CD4-positive, CD25-positive, alpha-beta regulatory T cell (primary cell): ENCODE measurements at regions not wholly inside any gene's neighbourhood (a gene's known extent, or its start where the extent isn't known, plus 50 kb on each side); places are given as distances from the start of the nearest gene placed in this dataset.

Experiments used
- ATAC-seq, 2 donors: fragments of 150-1000 bp; cut with Tn5 transposase; one replicate each; pipeline ENCODE4 v1.10.0; 2021; ENCODE audit warnings: low read depth in 2 of 2, moderate number of reproducible peaks in 2 of 2, moderate library complexity in 1 of 2
- DNase-seq, 3 donors: peaks; one replicate each; pipeline versions ENCODE4 v3.0.0 to v3.0.0-alpha.2; 2012 to 2022; ENCODE audit warnings: mixed read lengths in 1 of 3
- H3K27ac ChIP-seq: one replicate; pipeline ENCODE4 v1.7.0; 2013; ENCODE audit warnings: mild to moderate bottlenecking, low read length; ENCODE audit not compliant: insufficient read depth, poor library complexity, severe bottlenecking
- H3K27me3 ChIP-seq: one replicate; pipeline ENCODE4 v1.7.0; 2013; ENCODE audit warnings: low read length; ENCODE audit not compliant: control insufficient read depth, insufficient read depth
- H3K36me3 ChIP-seq: one replicate; pipeline ENCODE4 v1.7.0; 2013; ENCODE audit warnings: mild to moderate bottlenecking, low read length, moderate library complexity; ENCODE audit not compliant: control insufficient read depth, insufficient read depth
- H3K4me1 ChIP-seq: 2 replicates; pipeline ENCODE4 v1.7.0; 2013; ENCODE audit warnings: mild to moderate bottlenecking, low read length; ENCODE audit not compliant: insufficient read depth, control insufficient read depth, poor library complexity, severe bottlenecking
- H3K4me3 ChIP-seq: one replicate; pipeline ENCODE4 v1.7.0; 2013; ENCODE audit warnings: low read depth, mild to moderate bottlenecking, low read length, moderate library complexity
- H3K9me3 ChIP-seq, 2 experiments: 1 replicate in 1 of 2; 2 replicates in 1 of 2; pipeline ENCODE4 v1.7.0; 2013; ENCODE audit warnings: low read length in 2 of 2, mild to moderate bottlenecking in 1 of 2, moderate library complexity in 1 of 2; ENCODE audit not compliant: control insufficient read depth in 2 of 2
- H3K27ac Mint-ChIP-seq, 3 donors: one replicate each; pipeline ENCODE4 v1.8.0; 2020 to 2022; ENCODE audit warnings: mild to moderate bottlenecking in 3 of 3, mixed read lengths in 3 of 3, moderate library complexity in 2 of 3
- H3K27me3 Mint-ChIP-seq: one replicate; pipeline ENCODE4 v1.8.0; 2022; ENCODE audit warnings: mild to moderate bottlenecking, mixed read lengths
- H3K36me3 Mint-ChIP-seq: one replicate; pipeline ENCODE4 v1.8.0; 2020; ENCODE audit warnings: mixed read lengths
- H3K4me1 Mint-ChIP-seq, 4 donors: one replicate each; pipeline ENCODE4 v1.8.0; 2020 to 2022; ENCODE audit warnings: mixed read lengths in 4 of 4, mild to moderate bottlenecking in 1 of 4
- H3K4me3 Mint-ChIP-seq, 4 donors: one replicate each; pipeline ENCODE4 v1.8.0; 2020 to 2022; ENCODE audit warnings: mild to moderate bottlenecking in 4 of 4, mixed read lengths in 4 of 4, moderate library complexity in 3 of 4
- H3K9me3 Mint-ChIP-seq, 7 donors: one replicate each; pipeline ENCODE4 v1.8.0; 2020 to 2022; ENCODE audit warnings: mixed read lengths in 7 of 7, mild to moderate bottlenecking in 3 of 7, moderate library complexity in 2 of 7

- H3K27ac Mint-ChIP-seq, result no peak overlapping the region
- H3K9me3 Mint-ChIP-seq, result peaks cover 0 to 4% (median 0%) of the 10 kb centered on the region in 7 donors
- H3K4me1 ChIP-seq, result no peaks in the 10 kb centered on the region
- H3K27ac ChIP-seq, result no peak overlapping the region
- DNase-seq (no peak), ATAC-seq (no peak)
- no peaks in the 10 kb centered on the region for H3K4me1 Mint-ChIP-seq
- H3K27me3 Mint-ChIP-seq, result no peaks in the 10 kb centered on the region
- H3K9me3 ChIP-seq, result no peaks in the 10 kb centered on the region
- H3K4me3 Mint-ChIP-seq, result no peak overlapping the region
- no peak overlapping the region for H3K4me3 ChIP-seq
- H3K36me3 Mint-ChIP-seq, result no peaks in the 10 kb centered on the region
- no peaks in the 10 kb centered on the region for H3K36me3 ChIP-seq
- no peaks in the 10 kb centered on the region for H3K27me3 ChIP-seq
Observed at GRCh38 chrX:20654596-20655106, 387.9 kb upstream of the RPS6KA3 start.

- Mint-ChIP-seq H3K9me3 (peaks cover 0 to 2% (median 0%) of the 10 kb centered on the region in 7 donors), H3K27ac (no peak overlapping the region), H3K27me3 (no peaks in the 10 kb centered on the region), H3K4me3 (no peak overlapping the region), H3K4me1 (no peaks in the 10 kb centered on the region), H3K36me3 (no peaks in the 10 kb centered on the region)
- no peaks in the 10 kb centered on the region for H3K4me1 ChIP-seq
- no peak overlapping the region for H3K27ac ChIP-seq
- H3K9me3 ChIP-seq, result no peaks in the 10 kb centered on the region
- no peak for DNase-seq
- H3K36me3 ChIP-seq, result no peaks in the 10 kb centered on the region
- ATAC-seq, result no peak
- H3K27me3 ChIP-seq, result no peaks in the 10 kb centered on the region
- H3K4me3 ChIP-seq, result no peak overlapping the region
Observed at GRCh38 chrX:20653070-20653469, 386.4 kb upstream of the RPS6KA3 start.

DNA sequence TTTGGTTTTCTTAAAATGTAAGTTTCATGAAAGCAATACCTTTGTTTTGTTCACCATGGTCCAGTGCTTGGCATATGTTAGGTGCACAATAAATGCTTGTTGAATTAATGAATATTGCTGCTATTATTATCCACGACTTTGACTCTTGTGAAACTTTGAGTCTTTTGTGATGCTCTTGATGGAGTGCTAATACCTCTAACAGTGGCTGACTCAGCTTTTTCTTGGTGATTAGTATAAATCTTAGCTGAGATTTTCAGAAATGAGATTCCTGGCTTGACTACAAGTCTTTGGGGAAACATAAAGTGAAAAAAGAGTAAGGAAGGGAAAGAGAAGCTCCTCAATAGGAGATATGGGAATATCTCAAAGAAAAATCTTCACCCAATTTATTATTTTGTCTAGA lies 375.2 kb upstream of the RPS6KA3 start:
- Mint-ChIP-seq H3K4me1 (no peaks in the 10 kb centered on the region), H3K9me3 (peaks cover 0 to 6% (median 0%) of the 10 kb centered on the region in 7 donors), H3K36me3 (no peaks in the 10 kb centered on the region), H3K27me3 (peaks cover 5% of the 10 kb centered on the region), H3K4me3 (no peak overlapping the region), H3K27ac (no peak overlapping the region)
- DNase-seq, result no peak
- H3K4me3 ChIP-seq, result no peak overlapping the region
- H3K36me3 ChIP-seq, result no peaks in the 10 kb centered on the region
- no peaks in the 10 kb centered on the region for H3K27me3 ChIP-seq
- H3K9me3 ChIP-seq, result no peaks in the 10 kb centered on the region
- H3K4me1 ChIP-seq, result no peaks in the 10 kb centered on the region
- no peak for ATAC-seq
- H3K27ac ChIP-seq, result no peak overlapping the region

DNA sequence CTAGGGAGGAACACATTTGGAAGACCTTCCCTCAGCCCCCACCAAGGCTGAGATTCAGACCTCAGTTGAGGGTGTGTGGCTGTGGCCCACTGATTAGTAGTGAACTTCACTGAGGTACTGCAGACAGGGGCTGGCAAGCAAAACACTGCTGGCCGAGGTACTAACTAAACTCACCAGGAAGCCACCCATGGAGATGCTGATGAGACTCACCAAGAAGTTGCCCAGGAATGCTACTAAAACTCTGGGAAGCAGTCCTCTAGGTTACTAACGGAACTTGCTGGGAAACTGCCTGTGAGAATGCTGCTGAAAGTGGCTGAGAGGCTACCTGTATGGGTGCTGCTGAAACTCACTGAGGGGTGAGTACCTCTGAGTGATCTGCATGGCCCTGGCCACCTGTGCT lies 372.4 kb upstream of the RPS6KA3 start:
- H3K4me1 Mint-ChIP-seq, result no peaks in the 10 kb centered on the region
- peaks cover 0 to 6% (median 0%) of the 10 kb centered on the region in 7 donors for H3K9me3 Mint-ChIP-seq
- H3K4me1 ChIP-seq, result no peaks in the 10 kb centered on the region
- H3K9me3 ChIP-seq, result no peaks in the 10 kb centered on the region
- DNase-seq (no peak), ATAC-seq (no peak)
- H3K27ac ChIP-seq, result no peak overlapping the region
- H3K4me3 Mint-ChIP-seq, result no peak overlapping the region
- no peaks in the 10 kb centered on the region for H3K36me3 Mint-ChIP-seq
- no peaks in the 10 kb centered on the region for H3K27me3 ChIP-seq
- no peak overlapping the region for H3K4me3 ChIP-seq
- H3K27ac Mint-ChIP-seq, result no peak overlapping the region
- no peaks in the 10 kb centered on the region for H3K36me3 ChIP-seq
- H3K27me3 Mint-ChIP-seq, result peaks cover 5% of the 10 kb centered on the region

GRCh38 chrX:20637351-20637750 lies 370.6 kb upstream of the RPS6KA3 start:
- H3K27ac ChIP-seq, result no peak overlapping the region
- peaks cover 0 to 6% (median 0%) of the 10 kb centered on the region in 7 donors for H3K9me3 Mint-ChIP-seq
- no peak overlapping the region for H3K4me3 ChIP-seq
- no peaks in the 10 kb centered on the region for H3K4me1 ChIP-seq
- DNase-seq (no peak), ATAC-seq (no peak)
- no peaks in the 10 kb centered on the region for H3K36me3 Mint-ChIP-seq
- H3K4me1 Mint-ChIP-seq, result no peaks in the 10 kb centered on the region
- no peaks in the 10 kb centered on the region for H3K27me3 ChIP-seq
- H3K27me3 Mint-ChIP-seq, result peaks cover 5% of the 10 kb centered on the region
- no peak overlapping the region for H3K4me3 Mint-ChIP-seq
- H3K9me3 ChIP-seq, result no peaks in the 10 kb centered on the region
- no peaks in the 10 kb centered on the region for H3K36me3 ChIP-seq
- no peak overlapping the region for H3K27ac Mint-ChIP-seq

DNA sequence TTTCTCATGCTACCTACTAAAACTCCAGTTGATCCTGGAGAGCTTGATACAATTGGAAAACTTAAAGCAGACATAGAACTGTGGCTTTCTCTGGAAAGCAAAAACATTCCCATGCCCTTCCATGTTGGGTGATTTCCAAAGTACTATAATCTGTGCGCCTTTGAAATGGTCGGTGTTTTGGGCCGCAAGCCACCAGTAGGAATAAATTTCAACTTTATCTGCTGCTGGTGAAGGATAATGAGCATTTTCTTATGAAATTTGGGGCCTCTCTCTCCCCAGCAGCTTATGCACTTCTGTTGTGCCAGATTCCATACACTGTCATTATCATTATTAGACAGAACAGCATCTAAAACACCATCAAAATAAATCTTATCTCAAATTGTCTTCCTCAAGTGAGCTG lies 366.7 kb upstream of the RPS6KA3 start:
- ATAC-seq (no peak), DNase-seq (no peak)
- Histone ChIP-seq H3K27ac (no peak overlapping the region), H3K4me3 (no peak overlapping the region), H3K4me1 (no peaks in the 10 kb centered on the region), H3K36me3 (no peaks in the 10 kb centered on the region), H3K27me3 (no peaks in the 10 kb centered on the region), H3K9me3 (no peaks in the 10 kb centered on the region)
- no peaks in the 10 kb centered on the region for H3K27me3 Mint-ChIP-seq
- peaks cover 0 to 5% (median 0%) of the 10 kb centered on the region in 7 donors for H3K9me3 Mint-ChIP-seq
- no peak overlapping the region for H3K27ac Mint-ChIP-seq
- H3K4me1 Mint-ChIP-seq, result no peaks in the 10 kb centered on the region
- no peaks in the 10 kb centered on the region for H3K36me3 Mint-ChIP-seq
- H3K4me3 Mint-ChIP-seq, result no peak overlapping the region

GRCh38 chrX:20623448-20623847 lies 356.7 kb upstream of the RPS6KA3 start:
- Histone ChIP-seq H3K4me3 (no peak overlapping the region), H3K27ac (no peak overlapping the region), H3K4me1 (no peaks in the 10 kb centered on the region), H3K36me3 (no peaks in the 10 kb centered on the region), H3K9me3 (no peaks in the 10 kb centered on the region), H3K27me3 (no peaks in the 10 kb centered on the region)
- ATAC-seq, result no peak
- no peak overlapping the region for H3K27ac Mint-ChIP-seq
- DNase-seq, result no peak
- no peak overlapping the region for H3K4me3 Mint-ChIP-seq
- peaks cover 5% of the 10 kb centered on the region for H3K27me3 Mint-ChIP-seq
- H3K9me3 Mint-ChIP-seq, result peaks cover 0 to 1% (median 0%) of the 10 kb centered on the region in 7 donors
- H3K36me3 Mint-ChIP-seq, result no peaks in the 10 kb centered on the region
- no peaks in the 10 kb centered on the region for H3K4me1 Mint-ChIP-seq

DNA sequence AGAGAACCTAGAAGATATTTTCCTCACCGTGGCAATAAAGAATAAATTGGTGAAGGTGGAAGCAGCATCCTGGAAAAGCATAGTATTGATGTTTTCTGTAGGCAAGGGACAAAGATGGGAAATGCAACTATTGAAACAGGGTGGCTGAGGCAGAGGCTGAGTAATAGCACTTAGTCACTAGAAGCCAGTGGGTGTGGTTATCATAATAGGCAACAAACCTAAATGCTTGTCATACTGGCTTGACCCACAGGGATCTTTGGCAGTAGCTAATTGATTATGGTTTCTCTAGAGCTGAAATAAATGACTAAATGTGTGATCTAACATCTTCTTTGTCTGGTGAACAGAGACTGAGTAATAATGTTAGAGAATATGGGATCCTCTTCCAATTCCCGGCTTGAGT lies 353.6 kb upstream of the RPS6KA3 start:
- Mint-ChIP-seq H3K27me3 (peaks cover 7% of the 10 kb centered on the region), H3K9me3 (no peaks in the 10 kb centered on the region), H3K27ac (no peak overlapping the region), H3K36me3 (no peaks in the 10 kb centered on the region), H3K4me3 (no peak overlapping the region), H3K4me1 (no peaks in the 10 kb centered on the region)
- Histone ChIP-seq H3K27me3 (no peaks in the 10 kb centered on the region), H3K9me3 (no peaks in the 10 kb centered on the region), H3K36me3 (no peaks in the 10 kb centered on the region), H3K4me3 (no peak overlapping the region), H3K4me1 (no peaks in the 10 kb centered on the region), H3K27ac (no peak overlapping the region)
- ATAC-seq (no peak), DNase-seq (no peak)
